Esophagus muscularis mucosa (tissue), 3 donors: ENCODE measurements at regions not wholly inside any gene's neighbourhood (a gene's known extent, or its start where the extent isn't known, plus 50 kb on each side); places are given as distances from the start of the nearest gene placed in this dataset.
"Not testable (repeated sequence)": the region's sequence is repeated elsewhere in the genome, so short reads cannot be mapped to it uniquely, and the experiment has no call there.

Experiments
- CTCF ChIP-seq, 3 experiments: fragments of 200-600 bp in 2 of 3; fragments of 450-650 bp in 1 of 3; sonication (generic) in 2 of 3; IDR thresholded peaks; one replicate each; pipeline ENCODE4 v1.5.1; 2017 to 2019; ENCODE audit warnings: antibody characterized with exemption in 3 of 3, mild to moderate bottlenecking in 2 of 3, moderate library complexity in 1 of 3
- POLR2A ChIP-seq: fragments of 450-650 bp; IDR thresholded peaks from one replicate; pipeline ENCODE4 v1.6.1; 2017; ENCODE audit warnings: antibody characterized with exemption, moderate library complexity, mild to moderate bottlenecking, low read depth
- POLR2AphosphoS5 ChIP-seq, 2 donors: sonication (generic); formaldehyde crosslinking; IDR thresholded peaks; one replicate each; pipeline ENCODE4 v1.6.1; 2017; ENCODE audit warnings: antibody characterized with exemption in 2 of 2

DNA sequence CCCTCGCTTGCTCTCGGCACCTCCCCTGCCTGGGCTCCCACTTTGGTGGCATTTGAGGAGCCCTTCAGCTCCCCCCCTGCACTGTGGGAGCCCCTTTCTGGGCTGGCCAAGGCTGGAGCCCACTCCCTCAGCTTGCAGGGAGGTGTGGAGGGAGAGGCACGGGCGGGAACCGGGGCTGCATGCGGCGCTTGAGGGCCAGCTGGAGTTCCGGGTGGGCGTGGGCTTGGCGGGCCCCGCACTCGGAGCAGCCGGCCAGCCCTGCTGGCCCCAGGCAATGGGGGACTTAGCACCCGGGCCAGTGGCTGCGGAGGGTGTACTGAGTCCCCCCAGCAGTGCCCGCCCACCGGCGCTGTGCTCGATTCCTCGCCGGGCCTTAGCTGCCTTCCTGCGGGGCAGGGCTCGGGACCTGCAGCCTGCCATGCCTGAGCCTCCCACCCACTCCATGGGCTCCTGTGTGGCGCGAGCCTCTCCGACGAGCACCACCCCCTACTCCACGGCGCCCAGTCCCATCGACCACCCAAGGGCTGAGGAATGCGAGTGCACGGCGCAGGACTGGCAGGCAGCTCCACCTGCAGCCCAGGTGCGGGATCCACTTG, 730.0 kb upstream of the SEMA6A start:
- not testable (repeated sequence) for TF ChIP-seq POLR2A; CTCF (IDR thresholded peaks at IDR 0.05); POLR2AphosphoS5 (IDR thresholded peaks at IDR 0.05)
